Stimulated activated CD8-positive, alpha-beta memory T cell treated with anti-CD3 and anti-CD28 coated beads, Interleukin-15, amount 100 ng/mL, for 48 hours (primary cell): ENCODE measurements at regions not wholly inside any gene's neighbourhood (a gene's known extent, or its start where the extent isn't known, plus 50 kb on each side); places are given as distances from the start of the nearest gene placed in this dataset.

ENCODE experiments used
- DNase-seq, 2 donors: peaks; one replicate each; pipeline ENCODE4 v3.0.0-alpha.2; 2020; ENCODE audit warnings: low read depth in 2 of 2

DNA sequence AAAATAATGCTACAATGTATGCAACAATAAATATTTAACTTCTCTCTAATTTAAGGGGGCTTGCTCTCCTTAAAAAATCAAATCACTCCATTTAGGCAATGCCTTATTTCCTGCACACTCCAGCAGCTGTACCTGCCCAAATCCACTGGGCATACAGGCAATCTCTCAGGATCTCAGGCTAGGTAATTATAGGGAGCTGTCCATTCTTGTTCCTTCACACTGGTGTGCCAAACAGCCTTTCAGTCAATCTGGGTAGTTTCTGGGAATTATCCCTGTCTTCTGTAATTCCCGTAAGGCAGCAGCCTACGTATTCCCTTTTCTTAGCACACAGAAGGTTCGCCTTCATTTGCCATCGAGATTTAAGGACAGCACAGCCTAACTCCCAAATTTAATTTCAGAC is 922.6 kb upstream of the SLIT2 start:
- DNase-seq: no peak

DNA sequence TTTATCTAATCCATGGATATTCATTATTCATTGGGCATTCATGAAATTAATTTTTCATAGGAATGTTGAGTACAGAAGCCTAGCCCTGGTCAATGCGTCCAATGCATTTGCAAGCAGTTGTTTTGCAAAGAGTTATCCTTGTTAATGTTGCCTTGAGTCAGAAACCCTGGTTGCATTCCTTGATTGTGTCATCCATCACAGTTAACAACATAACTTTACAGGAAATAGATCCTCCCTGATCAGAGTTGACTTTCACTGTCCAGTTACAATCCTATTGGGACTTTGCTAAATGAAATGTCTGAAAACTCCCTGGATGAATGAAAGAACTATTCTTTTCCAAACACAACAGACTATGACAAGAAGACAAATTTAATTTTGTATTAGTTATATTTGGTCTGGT is 924.3 kb upstream of the SLIT2 start:
- DNase-seq: no peak

DNA sequence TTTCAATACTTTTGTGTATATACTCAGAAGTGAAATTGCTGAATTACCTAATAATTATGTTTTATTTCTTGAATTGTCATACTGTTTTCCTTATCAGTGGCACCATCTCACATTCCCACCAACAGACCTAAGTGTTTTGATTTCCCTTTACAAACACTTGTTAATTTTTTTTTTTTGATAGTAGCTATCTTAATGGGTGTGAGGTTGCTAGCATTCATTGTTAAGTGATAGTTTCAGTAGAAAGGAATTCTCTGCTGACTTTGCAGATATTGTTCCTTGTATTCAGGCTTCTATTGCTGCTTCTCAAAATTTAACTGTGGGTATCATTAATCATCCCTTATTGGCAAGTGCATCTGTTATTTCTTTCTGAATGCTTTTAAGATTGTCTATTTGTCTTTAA is 927.5 kb upstream of the SLIT2 start:
- DNase-seq: no peak

GRCh38 chr4:19319607-19320006 is 932.1 kb upstream of the SLIT2 start:
- no peak for DNase-seq

DNA sequence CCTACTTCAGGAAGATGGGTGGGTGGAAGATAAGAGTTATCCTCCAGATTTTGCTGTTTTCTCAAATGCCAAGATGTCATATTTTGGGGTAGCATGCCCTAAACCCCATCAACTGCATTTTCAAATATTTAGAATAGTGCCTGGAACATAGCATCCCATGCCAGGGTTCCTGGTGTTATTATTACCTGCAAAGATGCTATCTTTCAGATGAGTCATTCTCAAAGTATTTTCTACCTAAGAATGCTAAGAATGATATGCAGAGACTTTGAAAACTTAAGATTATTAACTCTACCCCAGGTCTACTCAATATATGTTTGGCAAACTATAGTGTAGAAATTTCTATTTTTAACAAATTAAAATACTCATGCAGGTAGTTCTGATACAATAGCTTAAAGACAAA is 934.3 kb upstream of the SLIT2 start:
- no peak for DNase-seq

- DNase-seq: no peak
Measured at GRCh38 chr4:19314116-19314515, 937.6 kb upstream of the SLIT2 start.

DNA sequence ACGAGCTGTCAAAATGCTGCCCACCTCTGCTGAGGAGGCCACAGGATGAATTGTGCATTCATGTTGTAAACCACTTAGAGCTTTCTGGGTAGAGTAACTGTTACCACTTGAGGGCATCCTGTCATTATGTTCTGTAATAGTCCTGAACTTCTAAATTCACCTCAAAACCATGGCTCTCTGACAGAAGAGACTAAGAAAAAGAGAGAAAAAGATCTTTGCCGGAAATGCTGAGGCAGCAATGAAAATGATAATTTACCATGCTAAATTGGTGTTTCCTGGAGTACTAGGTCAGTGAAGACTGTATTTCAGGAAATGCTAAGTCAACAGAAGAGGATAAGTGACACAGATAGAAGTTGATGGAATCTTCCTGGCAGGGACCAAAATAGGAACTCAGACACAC is 942.3 kb upstream of the SLIT2 start:
- DNase-seq: no peak

DNA sequence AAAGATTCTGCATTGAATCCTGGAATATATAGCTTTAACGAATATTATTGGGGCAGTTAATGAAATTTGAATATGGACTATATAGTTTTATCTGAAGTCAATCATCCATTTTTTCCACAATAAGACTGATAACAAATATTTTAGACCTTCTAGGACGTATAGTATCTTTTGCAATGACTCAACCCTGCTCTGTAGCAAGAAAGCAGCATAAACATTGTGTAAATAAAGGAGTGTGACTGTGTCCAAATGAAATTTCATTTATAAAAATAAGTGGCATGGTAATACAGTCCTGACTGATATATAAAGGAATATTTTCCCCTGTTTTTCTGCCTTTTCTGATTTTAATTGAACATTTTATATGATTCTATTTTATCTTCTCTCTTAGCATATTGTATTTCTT is 947.7 kb upstream of the SLIT2 start:
- DNase-seq: no peak

- DNase-seq: no peak
Measured at GRCh38 chr4:19301527-19301926, 950.2 kb upstream of the SLIT2 start.

- no peak for DNase-seq
Measured at GRCh38 chr4:19300213-19300612, 951.5 kb upstream of the SLIT2 start.

GRCh38 chr4:19298998-19299397 is 952.7 kb upstream of the SLIT2 start:
- no peak for DNase-seq

DNA sequence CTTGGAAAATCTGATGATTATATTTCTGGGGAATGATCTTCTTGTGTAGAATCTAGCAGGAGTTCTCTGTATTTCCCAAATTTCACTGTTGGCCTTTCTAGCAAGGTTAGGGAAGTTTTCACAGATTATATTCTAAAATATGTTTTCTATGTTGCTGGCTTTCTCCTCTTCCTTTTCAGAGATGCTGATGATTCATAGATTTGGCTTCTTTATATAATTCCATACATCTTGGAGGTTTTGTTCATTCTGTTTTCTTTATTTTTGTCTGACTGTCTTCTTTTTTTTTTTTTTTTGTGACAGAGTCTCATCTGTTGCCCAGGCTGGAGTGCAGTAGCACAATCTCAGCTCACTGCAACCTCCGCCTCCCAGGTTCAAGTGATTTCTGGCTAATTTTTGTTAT is 957.9 kb upstream of the SLIT2 start:
- DNase-seq: no peak

GRCh38 chr4:19293080-19293479 is 958.6 kb upstream of the SLIT2 start:
- DNase-seq: no peak

GRCh38 chr4:19286924-19287323 is 964.8 kb upstream of the SLIT2 start:
- no peak for DNase-seq

DNA sequence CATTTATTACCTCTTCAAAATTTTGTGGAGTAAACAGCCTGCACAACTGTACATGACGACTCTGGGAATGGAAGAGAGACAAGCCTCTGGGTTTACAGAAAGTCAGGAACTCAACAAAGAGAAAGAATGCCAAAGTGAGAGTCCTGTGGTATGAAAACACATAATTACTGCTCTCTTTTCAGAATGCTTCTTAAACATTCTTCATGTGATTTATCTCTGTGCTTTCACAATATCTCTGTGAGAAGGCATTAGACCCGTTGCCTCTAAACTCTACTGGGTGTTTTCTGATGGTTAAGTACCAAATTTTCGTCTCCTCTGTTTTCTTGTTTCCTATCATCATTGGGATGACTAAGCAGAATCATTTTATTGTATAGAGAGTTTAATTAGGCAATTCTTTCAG is 966.6 kb upstream of the SLIT2 start:
- no peak for DNase-seq

- no peak for DNase-seq
Measured at GRCh38 chr4:19278665-19279064, 973.0 kb upstream of the SLIT2 start.

- DNase-seq: no peak
Measured at GRCh38 chr4:19266566-19266965, 985.1 kb upstream of the SLIT2 start.

DNA sequence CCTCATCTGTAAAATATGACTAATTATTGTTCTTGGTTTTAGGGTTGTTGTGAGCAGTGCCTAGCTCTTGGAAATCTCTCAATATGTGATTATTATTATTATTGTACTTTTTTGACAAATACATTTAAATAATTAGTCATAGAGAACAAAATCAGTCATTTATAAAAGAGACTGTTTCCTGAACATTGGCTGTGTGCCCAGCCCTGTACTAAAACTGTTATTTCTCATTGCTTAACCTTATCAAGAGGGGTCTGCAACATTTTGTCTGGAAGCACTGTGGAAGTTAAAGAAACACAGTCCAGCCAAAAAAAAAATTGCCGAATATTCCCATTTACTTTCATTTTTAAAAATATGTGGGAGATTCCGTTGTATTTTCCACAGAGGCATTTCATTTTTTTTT is 989.2 kb upstream of the SLIT2 start:
- no peak for DNase-seq

GRCh38 chr4:19260346-19260745 is 991.4 kb upstream of the SLIT2 start:
- no peak for DNase-seq

GRCh38 chr4:19259920-19260319 is 991.8 kb upstream of the SLIT2 start:
- DNase-seq: no peak

- no peak for DNase-seq
Measured at GRCh38 chr4:19256823-19257222, 994.9 kb upstream of the SLIT2 start.

DNA sequence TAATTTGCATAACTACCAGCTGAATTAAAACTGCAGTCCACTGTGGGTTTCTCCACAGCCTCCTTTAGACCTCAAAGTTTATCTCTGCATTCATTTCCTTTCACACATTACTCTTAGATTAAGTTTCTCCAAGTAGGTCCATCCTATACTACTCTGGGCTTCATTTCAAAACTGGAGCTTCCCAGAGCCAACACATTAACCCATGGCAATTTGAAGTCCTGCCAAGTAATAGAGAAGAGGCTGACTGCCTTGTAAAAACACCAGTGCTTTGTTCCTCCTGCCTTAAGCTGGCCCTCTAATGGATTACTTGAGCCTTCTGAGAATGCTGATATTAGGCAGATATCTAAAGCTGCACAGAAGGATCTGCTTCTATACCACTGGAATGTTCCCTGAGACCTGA is 997.2 kb upstream of the SLIT2 start:
- DNase-seq: no peak

DNA sequence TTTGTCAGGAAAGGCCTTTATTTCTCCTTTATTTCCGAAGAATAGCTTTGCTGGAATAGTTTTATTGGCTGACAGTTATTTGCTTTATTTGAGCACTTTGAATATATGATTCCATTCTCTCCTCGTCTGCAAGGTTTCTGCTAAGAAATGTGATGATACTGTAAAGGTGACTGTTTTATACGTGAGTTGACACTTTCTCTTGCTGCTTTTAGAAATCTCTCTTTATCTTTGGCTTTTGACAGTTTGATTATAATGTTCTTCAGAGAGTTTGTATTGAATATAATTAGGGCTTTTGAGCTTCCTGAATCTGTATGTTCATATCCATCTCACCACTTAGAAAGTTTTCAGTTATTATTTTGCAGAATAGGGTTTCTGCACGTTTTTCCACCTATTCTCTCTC is 1003.7 kb upstream of the SLIT2 start:
- DNase-seq: no peak

GRCh38 chr4:19241895-19242294 is 1009.8 kb upstream of the SLIT2 start:
- DNase-seq: no peak

DNA sequence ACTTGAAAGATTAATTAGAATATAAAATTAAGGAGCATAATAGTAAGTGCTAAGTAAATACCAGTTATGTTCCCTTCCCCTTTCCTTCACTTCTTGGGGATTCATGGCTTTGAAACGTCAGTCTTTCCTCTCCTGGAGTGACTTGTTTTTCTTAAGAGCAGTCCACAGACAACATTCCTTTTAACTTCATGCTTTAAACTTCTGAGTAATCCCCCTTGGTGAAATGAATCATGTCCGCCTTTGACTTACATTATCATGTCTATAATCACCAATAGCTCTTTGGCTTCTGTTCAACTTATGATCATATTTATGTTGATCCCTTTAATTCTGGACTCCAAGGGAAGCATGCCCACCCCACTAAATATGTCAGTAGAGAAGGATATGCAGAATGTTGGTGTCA is 1012.1 kb upstream of the SLIT2 start:
- no peak for DNase-seq
